NB4 (cell line): ENCODE measurements at regions not wholly inside any gene's neighbourhood (a gene's known extent, or its start where the extent isn't known, plus 50 kb on each side); places are given as distances from the start of the nearest gene placed in this dataset.

Source experiments
- CTCF ChIP-seq: IDR thresholded peaks from one replicate; pipeline ENCODE4 v1.5.1; 2012; ENCODE audit warnings: low read depth, low read length
- MAX ChIP-seq: IDR thresholded peaks from 2 replicates; pipeline ENCODE4 v1.6.1; 2011; ENCODE audit warnings: low read depth, low read length
- MYC ChIP-seq: IDR thresholded peaks from 2 replicates; pipeline ENCODE4 v1.6.1; 2011; ENCODE audit warnings: low read depth, low read length
- POLR2A ChIP-seq: IDR thresholded peaks from 2 replicates; pipeline ENCODE4 v1.6.1; 2011; ENCODE audit warnings: mild to moderate bottlenecking; ENCODE audit not compliant: insufficient read length; ENCODE audit errors: extremely low read depth

GRCh38 chr2:103402336-103402735 lies 640.5 kb downstream of the TMEM182 start:
- TF ChIP-seq CTCF (no peak), POLR2A (no peak), MYC (no peak), MAX (no peak)
